Adrenal gland (tissue), 9 donors: ENCODE measurements at regions not wholly inside any gene's neighbourhood (a gene's known extent, or its start where the extent isn't known, plus 50 kb on each side); places are given as distances from the start of the nearest gene placed in this dataset.

Experiments used
- DNase-seq, 7 donors: peaks; one replicate each; pipeline ENCODE4 v3.0.0-alpha.2; 2019 to 2020
- H3K27ac ChIP-seq, 5 donors: fragments of 200-600 bp; sonication (generic) in 4 of 5; 1 replicate in 3 of 5; 2 replicates in 2 of 5; pipeline versions ENCODE4 v1.5.1 to v1.8.0; 2016 to 2020; ENCODE audit warnings: mild to moderate bottlenecking in 1 of 5
- H3K27me3 ChIP-seq: fragments of 200-600 bp; 2 replicates; pipeline ENCODE4 v1.8.0; 2021
- H3K36me3 ChIP-seq, 2 donors: fragments of 200-600 bp; replicated peaks in 1 of 2; 1 replicate in 1 of 2; 2 replicates in 1 of 2; pipeline versions ENCODE4 v1.5.1 to v1.8.0; 2018 to 2022
- H3K4me1 ChIP-seq, 2 donors: fragments of 200-600 bp; replicated peaks in 1 of 2; 1 replicate in 1 of 2; 2 replicates in 1 of 2; pipeline versions ENCODE4 v1.5.1 to v1.8.0; 2018 to 2021
- H3K4me3 ChIP-seq, 4 donors: fragments of 200-600 bp; sonication (generic) in 3 of 4; one replicate each; pipeline ENCODE4 v1.5.1; 2016 to 2018
- H3K9me3 ChIP-seq, 3 donors: fragments of 200-600 bp; sonication (generic) in 1 of 3; replicated peaks in 1 of 3; 1 replicate in 2 of 3; 2 replicates in 1 of 3; pipeline versions ENCODE4 v1.5.1 to v1.8.0; 2016 to 2021
- CTCF ChIP-seq, 6 experiments: fragments of 450-650 bp in 4 of 6; fragments of 200-600 bp in 2 of 6; sonication (generic) in 1 of 6; IDR thresholded peaks; 1 replicate in 5 of 6; 2 replicates in 1 of 6; pipeline versions ENCODE4 v1.5.1 to v1.8.0; 2016 to 2021; ENCODE audit warnings: antibody characterized with exemption in 6 of 6, mild to moderate bottlenecking in 2 of 6, moderate library complexity in 1 of 6
- POLR2A ChIP-seq, 2 donors: fragments of 450-650 bp; IDR thresholded peaks; one replicate each; pipeline ENCODE4 v1.6.1; 2017; ENCODE audit warnings: antibody characterized with exemption in 2 of 2, mild to moderate bottlenecking in 2 of 2, moderate library complexity in 1 of 2
- WGBS, 4 donors: extraction: QIAGEN DNeasy Blood & Tissue Kit in 2 of 4; methylation state at CpG; one replicate each; pipeline versions ENCODE4 v1.1.5 to v1.1.7; 2013 to 2017; 5-methylcytosine and 5-hydroxymethylcytosine counted together
- intact Hi-C, 2 donors: fragments of 100-400 bp; cut with DNase I; formaldehyde crosslinking; loops; one replicate each; pipeline versions ENCODE4 v1.14.1 to v1.15.0; 2022 to 2023
- donor health status: healthy with polysubstance abuse.
- donor health status: Bipolar disorder and iron deficiency.
- donor health status: DM: yes; HTN: yes; CAD: no.
- donor health status: DM: no; HTN: no; CAD: no.
- donor health status: DM: no; HTN: no; CAD: no.

GRCh38 chr5:122722341-122722740, 52.5 kb upstream of the SNX2 start:
- WGBS, 4 donors, result 75 to 85% (median 79%) methylated on average over 2 of the region's 2 CpGs
- Histone ChIP-seq H3K36me3 (no peaks in the 10 kb centered on the region), H3K27ac (no peak overlapping the region), H3K27me3 (no peaks in the 10 kb centered on the region), H3K4me3 (no peak overlapping the region), H3K4me1 (no peaks in the 10 kb centered on the region), H3K9me3 (no peaks in the 10 kb centered on the region)
- no peak for DNase-seq
- intact Hi-C loops, result no loop called here
- no peak for TF ChIP-seq POLR2A (IDR thresholded peaks at IDR 0.05)
- TF ChIP-seq CTCF (IDR thresholded peaks at IDR 0.05), result no peak

- Histone ChIP-seq H3K27me3 (no peaks in the 10 kb centered on the region), H3K9me3 (no peaks in the 10 kb centered on the region), H3K4me1 (no peaks in the 10 kb centered on the region), H3K4me3 (no peak overlapping the region), H3K27ac (no peak overlapping the region), H3K36me3 (no peaks in the 10 kb centered on the region)
- DNase-seq, result no peak
- TF ChIP-seq POLR2A (IDR thresholded peaks at IDR 0.05) (no peak), CTCF (IDR thresholded peaks at IDR 0.05) (no peak)
- WGBS, 4 donors, result 58 to 79% (median 72%) methylated on average over 4 of the region's 4 CpGs
- intact Hi-C loops, result no loop called here
These were observed 51.1 kb upstream of the SNX2 start for GRCh38 chr5:122723606-122724352.
